Kidney (tissue), 13 donors: ENCODE measurements at regions not wholly inside any gene's neighbourhood (a gene's known extent, or its start where the extent isn't known, plus 50 kb on each side); places are given as distances from the start of the nearest gene placed in this dataset.

Experiments
- DNase-seq, 5 donors: peaks; one replicate each; pipeline ENCODE4 v3.0.0-alpha.2; 2013 to 2020
- FAIRE-seq: peaks from 2 replicates; lab custom pipeline; 2012; peaks lifted over from hg19 to GRCh38; lab: Jason Lieb, UNC
- H3K27ac ChIP-seq, 2 donors: one replicate each; pipeline ENCODE4 v1.7.0; 2013; ENCODE audit warnings: low read depth in 2 of 2, low read length in 2 of 2, inconsistent platforms in 1 of 2
- H3K27me3 ChIP-seq: one replicate; pipeline ENCODE4 v1.7.1; 2013; ENCODE audit warnings: low read length, inconsistent platforms; ENCODE audit not compliant: control insufficient read depth, insufficient read depth
- H3K36me3 ChIP-seq, 3 donors: one replicate each; pipeline versions ENCODE4 v1.7.0 to v1.7.1; 2013; ENCODE audit warnings: low read length in 3 of 3, control low read depth in 1 of 3, inconsistent platforms in 1 of 3; ENCODE audit not compliant: insufficient read depth in 3 of 3, control insufficient read depth in 2 of 3
- H3K4me1 ChIP-seq, 3 donors: one replicate each; pipeline versions ENCODE4 v1.7.0 to v1.7.1; 2013; ENCODE audit warnings: low read length in 3 of 3, inconsistent platforms in 1 of 3, low read depth in 1 of 3; ENCODE audit not compliant: control insufficient read depth in 2 of 3, insufficient read depth in 2 of 3
- H3K4me3 ChIP-seq, 3 donors: one replicate each; pipeline versions ENCODE4 v1.7.0 to v1.8.1; 2013; ENCODE audit warnings: low read length in 3 of 3, control low read depth in 1 of 3, inconsistent platforms in 1 of 3
- H3K9ac ChIP-seq, 3 donors: one replicate each; pipeline versions ENCODE4 v1.7.0 to v1.7.1; 2013; ENCODE audit warnings: low read length in 3 of 3, control low read depth in 1 of 3, inconsistent platforms in 1 of 3
- H3K9me3 ChIP-seq, 3 donors: one replicate each; pipeline versions ENCODE4 v1.7.0 to v1.7.1; 2013; ENCODE audit warnings: low read length in 3 of 3, control low read depth in 1 of 3, inconsistent platforms in 1 of 3; ENCODE audit not compliant: control insufficient read depth in 2 of 3, insufficient read depth in 1 of 3
- intact Hi-C: fragments of 100-400 bp; cut with DNase I; formaldehyde crosslinking; loops from one replicate; pipeline ENCODE4 v1.11.1; 2022
- TF ChIP-seq, protein P1 (sequence below): IDR thresholded peaks from 3 replicates; pipeline ENCODE4 v1.5.1; 2012; ENCODE audit warnings: mild to moderate bottlenecking, moderate library complexity, borderline replicate concordance; ENCODE audit not compliant: insufficient read depth; ENCODE audit errors: extremely low read depth
- donor health status: control.
- donor health status: control.
- donor health status: control.
- donor health status: control.
- donor health status: control.
- donor health status: DM: yes; HTN: yes; CAD: no.
- donor health status: Normal renal cell carcinoma (clear cell type).

DNA sequence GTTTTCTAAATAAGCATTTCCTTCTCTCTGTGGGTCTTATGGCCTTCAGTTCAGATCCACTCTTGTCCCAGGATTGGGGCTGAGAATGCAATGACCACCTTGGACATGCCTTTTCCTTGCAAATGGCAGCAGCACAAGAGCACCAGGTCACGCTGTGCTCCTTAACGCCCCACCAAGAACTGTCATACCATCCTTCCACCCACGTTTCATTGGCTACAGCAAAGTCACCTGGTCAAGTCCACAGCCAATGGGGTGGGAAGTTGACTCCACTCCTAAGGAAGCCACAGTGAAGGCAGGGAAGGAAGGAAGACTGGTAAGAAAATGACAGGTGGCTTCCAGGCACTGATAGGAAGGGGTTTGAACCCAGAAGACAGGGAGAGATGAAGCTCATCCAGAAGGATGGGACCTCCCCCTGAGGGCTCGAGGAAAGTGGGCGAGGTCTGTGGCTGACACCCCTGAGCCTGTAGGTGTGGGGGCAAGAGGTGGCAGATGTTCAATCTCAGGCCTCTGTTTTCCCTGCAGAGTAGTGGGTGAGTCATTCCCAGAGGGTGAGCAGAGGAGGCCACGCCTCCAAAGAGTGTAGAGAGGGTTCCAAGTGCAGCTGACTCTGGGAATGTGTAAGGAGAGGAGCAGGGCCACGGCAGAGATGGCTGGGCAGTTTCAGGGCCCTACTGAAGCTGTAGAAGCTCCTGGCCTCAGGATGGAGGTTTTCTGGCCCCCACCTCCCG, 113.5 kb upstream of the VRK1 start:
- no peak overlapping the region for H3K4me3 ChIP-seq
- DNase-seq (no peak), FAIRE-seq (no peak)
- no peaks in the 10 kb centered on the region for H3K27me3 ChIP-seq
- H3K27ac ChIP-seq, result no peak overlapping the region
- TF ChIP-seq, protein P1, sequence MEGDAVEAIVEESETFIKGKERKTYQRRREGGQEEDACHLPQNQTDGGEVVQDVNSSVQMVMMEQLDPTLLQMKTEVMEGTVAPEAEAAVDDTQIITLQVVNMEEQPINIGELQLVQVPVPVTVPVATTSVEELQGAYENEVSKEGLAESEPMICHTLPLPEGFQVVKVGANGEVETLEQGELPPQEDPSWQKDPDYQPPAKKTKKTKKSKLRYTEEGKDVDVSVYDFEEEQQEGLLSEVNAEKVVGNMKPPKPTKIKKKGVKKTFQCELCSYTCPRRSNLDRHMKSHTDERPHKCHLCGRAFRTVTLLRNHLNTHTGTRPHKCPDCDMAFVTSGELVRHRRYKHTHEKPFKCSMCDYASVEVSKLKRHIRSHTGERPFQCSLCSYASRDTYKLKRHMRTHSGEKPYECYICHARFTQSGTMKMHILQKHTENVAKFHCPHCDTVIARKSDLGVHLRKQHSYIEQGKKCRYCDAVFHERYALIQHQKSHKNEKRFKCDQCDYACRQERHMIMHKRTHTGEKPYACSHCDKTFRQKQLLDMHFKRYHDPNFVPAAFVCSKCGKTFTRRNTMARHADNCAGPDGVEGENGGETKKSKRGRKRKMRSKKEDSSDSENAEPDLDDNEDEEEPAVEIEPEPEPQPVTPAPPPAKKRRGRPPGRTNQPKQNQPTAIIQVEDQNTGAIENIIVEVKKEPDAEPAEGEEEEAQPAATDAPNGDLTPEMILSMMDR, result no peak
- H3K9me3 ChIP-seq, result no peaks in the 10 kb centered on the region
- no peak overlapping the region for H3K9ac ChIP-seq
- no peaks in the 10 kb centered on the region for H3K36me3 ChIP-seq
- no peaks in the 10 kb centered on the region for H3K4me1 ChIP-seq
- intact Hi-C loops, result no loop called here

DNA sequence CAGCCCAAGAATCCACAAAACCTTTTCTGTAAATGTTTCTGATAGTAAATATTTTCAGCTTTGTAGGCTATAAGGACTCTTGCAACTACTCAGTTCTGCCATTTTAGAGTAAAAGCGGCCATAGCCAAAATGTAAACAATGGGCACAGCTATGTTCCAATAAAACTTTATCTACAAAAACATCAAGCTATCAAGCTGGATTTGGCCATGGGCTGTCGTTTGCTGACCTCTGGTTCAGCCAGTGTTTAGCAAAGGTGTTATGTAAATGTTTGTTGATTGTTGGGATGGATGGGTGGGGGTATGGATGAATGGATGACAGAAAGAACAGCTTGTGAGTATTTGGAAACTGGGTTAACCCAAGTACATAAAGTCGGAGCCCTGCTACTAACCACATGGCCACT, 111.1 kb upstream of the VRK1 start:
- Histone ChIP-seq H3K4me3 (no peak overlapping the region), H3K9ac (no peak overlapping the region), H3K4me1 (no peaks in the 10 kb centered on the region), H3K9me3 (no peaks in the 10 kb centered on the region), H3K36me3 (no peaks in the 10 kb centered on the region), H3K27me3 (no peaks in the 10 kb centered on the region), H3K27ac (no peak overlapping the region)
- DNase-seq, result no peak
- FAIRE-seq, result no peak
- TF ChIP-seq, protein P1, result no peak
- intact Hi-C loops, result no loop called here

DNA sequence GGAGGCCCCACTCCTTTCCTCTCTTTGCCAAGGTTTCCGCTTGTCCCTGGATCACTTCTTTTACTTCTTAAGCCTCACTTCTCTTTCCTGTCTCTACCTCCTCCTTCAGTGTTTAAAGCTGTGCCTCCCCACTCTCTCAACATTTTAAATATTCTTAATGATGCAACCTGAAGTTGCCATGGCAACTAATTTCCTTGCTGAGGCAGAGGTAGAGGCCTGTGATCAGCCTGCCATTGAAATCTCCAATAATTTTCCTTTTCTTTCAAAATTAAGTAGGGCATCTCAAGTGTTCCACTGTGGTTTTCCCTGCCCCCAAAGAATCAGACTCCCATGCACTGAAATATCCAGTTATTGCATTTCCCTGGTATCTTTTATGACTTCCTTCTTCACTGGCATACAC, 108.6 kb upstream of the VRK1 start:
- Histone ChIP-seq H3K4me3 (no peak overlapping the region), H3K9ac (no peak overlapping the region), H3K27me3 (no peaks in the 10 kb centered on the region), H3K4me1 (no peaks in the 10 kb centered on the region), H3K27ac (no peak overlapping the region), H3K9me3 (no peaks in the 10 kb centered on the region), H3K36me3 (no peaks in the 10 kb centered on the region)
- no peak for FAIRE-seq
- TF ChIP-seq, protein P1, result no peak
- intact Hi-C loops, result no loop called here
- no peak for DNase-seq
